NB4 (cell line): ENCODE measurements at regions not wholly inside any gene's neighbourhood (a gene's known extent, or its start where the extent isn't known, plus 50 kb on each side); places are given as distances from the start of the nearest gene placed in this dataset.

Experiments
- DNase-seq: peaks from one replicate; pipeline ENCODE4 v3.0.0; 2010; ENCODE audit warnings: low read depth
- H3K4me3 ChIP-seq: one replicate; pipeline ENCODE4 v1.5.1; 2011; ENCODE audit warnings: mild to moderate bottlenecking, low read depth, low read length, moderate library complexity
- MAX ChIP-seq: IDR thresholded peaks from 2 replicates; pipeline ENCODE4 v1.6.1; 2011; ENCODE audit warnings: low read depth, low read length
- MYC ChIP-seq: IDR thresholded peaks from 2 replicates; pipeline ENCODE4 v1.6.1; 2011; ENCODE audit warnings: low read depth, low read length
- POLR2A ChIP-seq: IDR thresholded peaks from 2 replicates; pipeline ENCODE4 v1.6.1; 2011; ENCODE audit warnings: mild to moderate bottlenecking; ENCODE audit not compliant: insufficient read length; ENCODE audit errors: extremely low read depth
- TF ChIP-seq, protein P1 (sequence below): IDR thresholded peaks from one replicate; pipeline ENCODE4 v1.5.1; 2012; ENCODE audit warnings: low read depth, low read length

- TF ChIP-seq, protein P1, sequence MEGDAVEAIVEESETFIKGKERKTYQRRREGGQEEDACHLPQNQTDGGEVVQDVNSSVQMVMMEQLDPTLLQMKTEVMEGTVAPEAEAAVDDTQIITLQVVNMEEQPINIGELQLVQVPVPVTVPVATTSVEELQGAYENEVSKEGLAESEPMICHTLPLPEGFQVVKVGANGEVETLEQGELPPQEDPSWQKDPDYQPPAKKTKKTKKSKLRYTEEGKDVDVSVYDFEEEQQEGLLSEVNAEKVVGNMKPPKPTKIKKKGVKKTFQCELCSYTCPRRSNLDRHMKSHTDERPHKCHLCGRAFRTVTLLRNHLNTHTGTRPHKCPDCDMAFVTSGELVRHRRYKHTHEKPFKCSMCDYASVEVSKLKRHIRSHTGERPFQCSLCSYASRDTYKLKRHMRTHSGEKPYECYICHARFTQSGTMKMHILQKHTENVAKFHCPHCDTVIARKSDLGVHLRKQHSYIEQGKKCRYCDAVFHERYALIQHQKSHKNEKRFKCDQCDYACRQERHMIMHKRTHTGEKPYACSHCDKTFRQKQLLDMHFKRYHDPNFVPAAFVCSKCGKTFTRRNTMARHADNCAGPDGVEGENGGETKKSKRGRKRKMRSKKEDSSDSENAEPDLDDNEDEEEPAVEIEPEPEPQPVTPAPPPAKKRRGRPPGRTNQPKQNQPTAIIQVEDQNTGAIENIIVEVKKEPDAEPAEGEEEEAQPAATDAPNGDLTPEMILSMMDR, result no peak
- no peak for TF ChIP-seq MYC
- no peak for TF ChIP-seq MAX
- TF ChIP-seq POLR2A, result no peak
- H3K4me3 ChIP-seq, result no peak overlapping the region
- no peak for DNase-seq
These were observed 128.0 kb downstream of the NUAK1 start for GRCh38 chr12:106010741-106011140.
